ENCODE measurements at regions not wholly inside any gene's neighbourhood (a gene's known extent, or its start where the extent isn't known, plus 50 kb on each side); places are given as distances from the start of the nearest gene placed in this dataset.

DNA sequence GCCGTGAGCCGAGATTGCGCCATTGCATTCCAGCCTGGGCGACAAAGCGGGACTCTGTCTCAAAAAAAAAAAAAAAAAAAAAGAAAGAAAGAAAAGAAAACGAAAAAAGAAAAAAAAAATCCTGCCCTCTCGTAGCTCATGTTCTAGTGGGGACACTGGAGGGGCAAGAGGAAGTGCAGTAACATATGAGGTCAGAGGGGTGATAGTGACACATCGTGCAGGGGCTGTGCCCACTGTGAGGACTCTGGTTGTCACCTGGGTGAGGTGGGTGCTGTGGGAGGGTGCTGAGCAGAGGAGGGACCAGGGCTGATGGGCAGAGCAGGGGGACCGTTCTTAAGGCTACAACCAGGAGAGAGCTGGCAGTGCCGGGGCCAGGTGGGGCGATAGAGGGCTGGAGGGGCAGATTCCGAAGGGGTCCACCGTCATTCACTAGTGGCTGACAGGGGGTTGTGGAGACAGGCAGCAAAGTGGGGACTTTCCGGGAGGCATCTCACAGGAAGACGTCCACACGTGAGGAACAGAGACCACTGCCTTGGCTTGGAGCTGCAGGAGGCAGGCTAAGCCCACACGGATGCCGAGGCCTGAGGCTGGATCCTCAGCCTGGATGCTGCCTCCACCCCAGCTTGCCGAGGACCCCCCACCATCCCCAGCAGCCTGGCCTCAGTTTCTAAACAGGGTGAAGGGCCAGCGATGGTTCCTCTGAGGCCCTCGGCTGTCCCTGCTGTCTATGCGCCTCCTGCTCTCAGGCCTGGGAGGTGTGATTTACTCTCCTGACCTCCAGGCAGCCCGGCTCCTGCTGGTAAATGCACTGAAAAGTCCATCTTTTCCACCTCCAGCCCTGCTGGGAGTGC, 154.3 kb upstream of the IQSEC1 start:
- no peak for DNase-seq (ENCODE audit: low spot score)

DNA sequence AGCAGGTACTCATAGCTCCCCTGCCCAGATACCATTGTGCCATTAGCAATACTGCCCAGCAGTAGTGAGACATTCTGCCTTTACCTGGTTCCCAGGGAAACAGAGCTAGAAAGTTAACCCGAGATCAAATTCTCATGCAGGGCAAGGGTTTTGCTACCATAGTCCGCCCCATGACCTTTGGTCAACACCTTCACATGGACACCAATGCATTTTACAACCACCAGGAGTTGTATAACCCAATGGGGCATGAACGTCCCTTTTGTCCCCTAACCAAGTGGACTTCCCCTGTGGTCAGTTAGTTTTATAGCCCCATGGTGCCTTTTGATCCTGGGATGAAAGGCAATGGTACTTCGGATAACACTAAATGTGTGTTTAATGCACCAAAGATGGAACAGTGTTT, 151.7 kb upstream of the IQSEC1 start:
- DNase-seq (ENCODE audit: low spot score): no peak

DNA sequence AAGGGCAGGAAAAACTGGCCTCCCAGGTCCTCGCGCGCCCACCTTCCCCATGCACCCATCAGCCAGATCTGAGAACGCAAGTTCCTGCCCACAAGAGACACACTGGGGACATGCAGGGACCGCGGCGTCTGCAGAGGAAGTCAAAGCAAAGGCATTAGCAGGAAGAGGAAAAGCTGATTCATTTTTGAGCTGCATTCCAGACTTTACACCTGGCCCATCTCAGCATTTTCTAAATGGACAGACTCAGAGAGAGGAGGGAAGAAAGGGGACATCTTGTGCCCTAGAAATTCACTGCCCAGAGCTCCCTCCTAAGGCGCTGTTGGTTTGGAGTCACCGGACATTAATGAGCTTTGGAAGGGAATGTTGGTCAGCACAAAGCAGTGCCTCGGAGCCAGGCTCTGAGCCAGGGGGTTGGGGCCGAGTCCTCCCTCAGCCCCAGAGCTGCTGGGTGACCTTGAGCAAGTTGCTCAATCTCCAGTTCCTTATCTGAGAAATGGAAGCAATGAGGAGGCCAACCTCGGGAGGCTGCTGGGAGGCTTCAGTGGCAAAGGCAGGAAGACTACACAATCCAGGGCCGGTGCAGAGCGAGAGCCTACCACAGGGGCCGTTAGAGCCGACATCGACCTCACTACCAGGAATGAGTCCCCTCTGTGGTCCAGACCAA, 150.5 kb upstream of the IQSEC1 start:
- no peak for DNase-seq (ENCODE audit: low spot score)

DNA sequence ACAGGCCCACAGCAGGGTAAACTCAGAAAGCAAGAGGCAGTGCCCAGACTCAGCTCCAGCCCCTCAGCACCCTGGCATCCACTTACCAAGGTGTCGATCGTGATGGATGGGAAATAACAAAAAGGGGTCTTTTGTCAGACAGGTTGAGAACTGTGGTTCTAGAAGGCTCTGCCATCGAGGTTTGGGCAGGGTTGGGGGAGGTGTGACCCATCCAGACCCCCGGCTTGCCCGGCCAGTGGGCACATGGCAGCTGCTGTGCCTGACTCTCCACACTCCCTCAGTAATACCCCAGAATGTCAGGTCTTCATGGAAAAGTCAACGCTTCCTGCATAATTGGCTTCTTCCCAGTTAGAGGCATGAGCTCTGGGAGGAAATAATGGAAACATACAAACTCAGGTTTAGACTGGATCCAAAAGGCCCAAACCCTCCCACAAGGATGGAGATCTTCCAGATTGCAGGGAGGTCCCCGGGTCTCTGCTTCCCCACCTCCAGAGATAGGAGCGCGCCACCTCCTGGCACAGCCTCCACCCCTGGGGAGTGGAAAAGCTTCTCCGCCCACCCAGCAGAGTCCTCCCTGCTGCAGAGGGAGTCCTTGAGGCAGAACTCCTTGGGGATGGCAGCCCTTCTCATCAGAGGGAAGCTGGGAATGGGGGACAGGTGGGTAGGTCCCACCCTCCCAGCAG, 149.8 kb upstream of the IQSEC1 start:
- DNase-seq (ENCODE audit: low spot score): no peak

DNA sequence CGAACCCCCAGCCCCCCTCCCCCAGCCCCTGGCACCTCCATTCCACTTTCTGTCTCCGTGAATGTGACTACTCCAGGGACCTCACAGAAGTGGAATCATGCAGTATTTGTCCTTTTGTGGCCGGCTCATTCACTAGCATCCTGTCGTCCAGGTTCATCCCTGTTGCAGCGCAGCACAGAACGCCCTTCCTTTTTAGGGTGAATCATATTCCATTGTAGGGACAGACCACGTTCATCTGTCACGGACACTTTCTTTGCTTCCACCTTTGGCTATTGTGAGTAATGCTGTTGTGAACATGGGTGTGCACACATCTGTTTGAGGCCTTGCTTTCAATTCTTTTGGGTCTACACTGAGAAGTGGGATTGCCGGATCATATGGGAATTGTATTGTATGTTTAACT, 148.9 kb upstream of the IQSEC1 start:
- no peak for DNase-seq (ENCODE audit: low spot score)

DNA sequence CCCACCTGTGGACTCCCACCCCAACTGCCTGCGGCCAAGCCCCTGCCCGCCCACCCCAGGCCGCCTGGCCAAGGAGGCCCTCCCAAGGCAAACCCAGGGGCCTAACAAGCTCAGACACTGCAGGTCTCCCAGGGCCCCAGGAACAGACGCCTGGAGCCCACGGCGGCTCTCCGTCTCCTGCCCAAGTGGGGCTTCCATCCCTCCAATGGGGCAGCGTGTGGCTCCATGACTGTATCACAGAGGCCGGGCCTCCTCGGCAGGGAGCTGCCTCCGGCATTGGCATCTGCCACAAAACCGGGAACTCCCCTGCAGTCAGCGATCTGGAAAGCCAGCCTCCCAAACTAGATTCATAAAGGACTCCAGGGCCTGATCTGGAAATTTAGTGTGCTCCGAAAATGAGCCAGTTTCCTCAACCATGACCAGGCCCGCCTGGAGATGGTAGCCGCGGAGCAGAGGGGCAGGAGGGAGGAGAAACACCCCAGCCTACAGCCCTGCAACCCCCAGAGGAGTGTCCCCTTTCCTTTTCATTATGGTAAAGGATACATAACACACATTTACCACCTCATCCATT, 148.3 kb upstream of the IQSEC1 start:
- DNase-seq (ENCODE audit: low spot score): no peak

DNA sequence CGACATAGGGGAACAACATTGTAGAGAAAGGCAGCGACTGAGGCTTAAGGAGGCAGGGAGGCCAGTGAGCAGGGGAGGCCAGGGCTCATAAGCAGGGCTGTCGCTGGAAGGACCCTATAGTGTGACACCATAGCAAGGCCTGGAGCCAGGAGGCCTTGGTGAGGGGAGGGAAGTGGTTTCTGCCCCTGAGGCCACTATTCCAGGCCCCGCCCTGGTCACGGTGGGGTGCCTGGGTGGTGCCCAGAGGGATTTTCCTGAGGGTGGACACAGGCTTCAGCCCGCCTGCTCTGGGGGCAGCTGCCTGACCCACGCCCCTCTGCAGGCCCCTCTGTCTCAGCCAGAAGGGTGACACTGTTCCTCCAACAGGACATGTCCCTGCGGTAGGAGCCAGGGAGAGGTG, 147.8 kb upstream of the IQSEC1 start:
- DNase-seq (ENCODE audit: low spot score): no peak

DNA sequence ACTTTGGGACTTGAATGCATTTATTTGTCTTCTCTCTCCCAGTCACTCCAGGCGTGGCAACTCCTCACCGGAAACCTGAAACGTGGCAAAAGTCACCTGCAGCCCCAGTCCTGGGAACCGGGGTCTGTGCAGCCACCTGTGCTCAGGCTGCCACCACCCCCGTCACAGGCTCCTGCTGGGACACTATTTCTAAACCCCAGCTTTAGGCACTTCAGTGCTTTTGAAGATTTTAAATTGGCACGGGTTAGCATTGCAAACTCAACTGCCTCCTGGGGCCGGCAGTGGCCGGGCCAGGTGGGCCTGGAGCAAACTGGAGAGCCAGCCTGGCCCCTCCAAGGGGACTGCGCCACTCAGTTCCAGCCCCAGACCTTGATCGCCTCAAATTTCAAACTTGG, 146.7 kb upstream of the IQSEC1 start:
- DNase-seq (ENCODE audit: low spot score): no peak

DNA sequence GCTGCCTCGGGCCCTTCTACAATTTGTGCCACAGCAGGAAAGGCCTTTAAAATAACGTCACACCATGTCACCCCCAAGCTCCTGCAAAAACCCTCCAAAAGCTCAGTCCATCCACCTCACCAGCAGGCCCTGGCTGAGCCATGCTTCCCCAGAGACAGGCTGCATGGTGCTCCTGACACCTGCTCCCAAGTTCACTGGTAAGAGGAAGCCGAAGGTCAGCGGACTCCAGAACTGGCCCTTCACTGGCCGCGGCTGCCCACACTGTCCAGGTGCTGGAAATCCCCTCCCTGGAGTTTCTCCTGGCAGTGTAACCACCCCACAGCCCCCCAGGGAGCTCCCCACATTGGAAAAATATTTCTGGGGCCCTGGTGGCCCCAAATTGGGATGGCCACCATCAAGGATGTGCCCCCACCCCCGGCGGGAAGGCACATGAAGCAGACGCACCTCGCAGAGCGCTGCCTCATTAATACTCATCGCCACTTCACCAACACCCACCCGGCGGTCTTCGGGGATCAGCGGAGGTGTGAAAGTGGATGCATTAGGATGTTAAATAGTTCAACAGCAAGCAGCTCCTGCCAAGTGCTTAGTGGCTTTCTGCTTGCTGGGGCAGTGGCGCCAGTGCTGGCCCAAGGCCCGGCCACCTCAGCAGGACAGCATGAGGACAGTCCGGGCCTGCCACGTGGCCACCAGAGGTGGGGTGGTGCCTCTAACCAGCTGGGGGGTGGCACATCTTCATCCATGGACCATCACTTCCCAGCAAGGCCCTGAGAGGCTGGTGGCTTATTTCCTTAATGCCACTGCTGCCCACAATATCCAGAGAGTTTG, 146.1 kb upstream of the IQSEC1 start:
- no peak for DNase-seq (ENCODE audit: low spot score)

DNA sequence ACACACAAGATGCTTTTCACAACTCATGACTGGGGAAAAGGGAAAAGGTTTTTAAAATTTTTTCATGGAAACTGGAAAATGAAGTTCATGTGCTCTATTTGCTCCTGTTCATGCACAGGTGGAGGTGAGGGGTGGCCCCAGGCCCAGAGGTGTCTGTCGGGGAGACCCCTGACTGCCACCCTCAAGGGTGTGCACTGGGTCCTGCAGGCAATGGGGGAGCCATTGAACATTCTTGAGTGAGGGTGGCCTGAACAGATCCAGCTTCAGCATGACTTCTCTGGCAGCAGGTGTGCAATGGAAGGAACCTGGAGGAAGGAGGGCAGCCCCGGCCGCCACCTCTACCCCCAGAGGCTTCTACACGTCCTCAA, 145.3 kb upstream of the IQSEC1 start:
- DNase-seq (ENCODE audit: low spot score): no peak

DNA sequence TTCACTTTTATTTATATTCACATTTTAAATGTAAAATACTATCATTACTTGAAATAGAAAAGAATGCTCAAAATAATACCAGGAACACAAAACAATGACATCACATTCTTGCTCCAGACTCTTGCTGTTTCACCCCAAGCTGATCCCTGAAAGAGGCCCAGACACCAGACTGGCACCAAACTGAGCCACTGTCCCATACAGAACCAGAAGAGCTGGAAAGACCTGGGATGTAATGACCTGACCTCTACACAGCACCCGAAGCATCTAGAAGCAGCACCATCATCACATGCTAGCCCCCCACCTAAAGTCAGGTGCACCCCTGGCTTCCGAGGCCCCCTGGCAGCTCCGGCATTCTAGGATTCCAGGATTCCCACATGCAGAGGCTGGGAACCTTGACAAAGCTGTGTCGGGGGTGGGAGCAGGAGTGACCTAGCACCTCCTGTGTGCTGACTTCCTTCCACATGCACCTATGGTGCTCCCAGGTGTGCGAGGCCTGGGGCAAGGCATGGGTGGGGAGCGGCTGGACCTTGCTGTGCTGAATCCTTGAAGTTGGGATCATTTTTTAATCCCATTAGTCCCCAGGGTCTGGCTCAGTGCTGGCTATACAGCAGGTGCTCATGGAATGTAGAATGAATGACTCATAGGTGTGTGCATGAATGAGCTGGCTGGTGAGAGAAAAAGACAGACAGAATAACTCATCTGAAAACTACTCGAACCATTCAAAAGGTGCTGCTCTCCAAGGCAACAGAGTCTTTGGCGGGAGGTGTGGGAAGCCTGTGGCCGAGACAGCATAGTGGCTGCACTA, 144.7 kb upstream of the IQSEC1 start:
- DNase-seq (ENCODE audit: low spot score): no peak

DNA sequence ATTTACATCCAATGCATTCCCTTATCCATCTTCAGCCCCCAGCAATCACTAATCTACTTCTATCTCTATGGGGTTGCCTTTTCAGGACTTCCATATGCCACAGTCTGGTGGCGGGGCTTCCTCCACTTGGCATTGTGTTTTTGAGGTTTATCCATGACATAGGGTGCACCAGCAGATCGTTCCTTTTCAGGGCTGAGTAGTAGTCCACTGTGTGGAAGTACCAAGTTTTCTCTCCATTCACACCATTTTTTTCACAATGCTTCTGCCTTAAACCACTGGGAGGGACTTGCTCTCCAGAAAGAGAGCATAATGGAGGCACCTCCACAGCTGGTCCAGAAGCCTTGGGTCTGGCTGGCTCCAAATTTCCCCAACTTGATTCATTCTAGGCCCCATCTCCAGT, 144.0 kb upstream of the IQSEC1 start:
- DNase-seq (ENCODE audit: low spot score): no peak

DNA sequence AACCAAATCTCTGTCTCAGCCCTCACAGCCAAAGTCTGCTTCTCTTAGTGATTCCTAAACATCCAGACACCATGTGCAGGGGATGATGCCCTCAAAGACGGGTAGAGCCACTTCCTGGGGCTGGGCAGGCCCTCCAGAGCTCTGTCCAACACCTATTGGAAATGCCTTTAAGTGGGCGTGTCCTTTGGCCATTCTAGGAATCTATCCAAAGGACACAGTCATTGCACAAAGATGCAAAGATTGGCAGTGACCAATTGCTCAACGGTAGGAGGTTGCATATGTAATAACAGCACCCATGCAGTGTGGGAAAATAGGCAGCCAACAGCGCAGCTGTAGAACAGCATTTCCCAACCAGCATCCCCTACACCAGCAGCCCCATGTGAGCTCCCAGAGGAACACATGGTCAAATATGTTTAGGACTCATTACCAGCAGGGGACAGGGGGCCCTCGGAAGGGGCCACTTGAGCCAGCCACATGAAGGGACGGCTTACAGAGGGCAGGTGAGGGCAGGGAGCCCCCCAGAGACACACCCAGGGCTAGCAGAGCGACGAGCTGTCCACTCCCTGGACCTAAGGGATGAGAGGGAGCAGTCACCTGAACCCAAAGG, 142.8 kb upstream of the IQSEC1 start:
- no peak for DNase-seq (ENCODE audit: low spot score)

DNA sequence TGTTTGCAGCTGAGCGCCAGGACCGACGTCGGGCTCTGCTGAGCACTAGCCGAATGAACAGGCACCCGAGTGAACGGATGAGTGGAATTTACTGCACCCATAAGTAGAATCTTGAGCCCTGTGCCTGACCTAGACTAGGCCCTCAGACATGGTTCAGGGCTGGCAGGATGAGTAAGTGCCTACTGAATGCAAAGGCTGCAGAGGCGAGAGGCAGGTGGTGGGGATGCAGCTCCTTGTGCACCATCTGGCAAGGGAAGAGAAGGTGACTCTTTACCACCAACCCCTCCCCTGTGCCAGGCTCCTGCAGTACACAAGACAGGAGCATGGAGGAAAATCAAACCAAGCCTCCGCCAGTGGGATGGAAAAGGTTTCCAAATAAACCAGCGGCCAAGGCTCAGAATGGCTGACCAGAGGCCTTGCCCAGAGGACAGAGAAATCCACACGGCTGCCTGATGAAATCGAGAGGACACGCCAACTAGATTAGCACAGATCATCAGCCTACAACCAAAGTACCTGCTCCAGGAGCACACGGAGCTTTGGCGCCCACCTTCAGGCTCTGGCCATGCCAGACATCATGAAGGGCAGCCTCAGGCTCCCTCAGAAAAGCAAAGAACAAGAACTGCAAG, 141.7 kb upstream of the IQSEC1 start:
- no peak for DNase-seq (ENCODE audit: low spot score)

DNA sequence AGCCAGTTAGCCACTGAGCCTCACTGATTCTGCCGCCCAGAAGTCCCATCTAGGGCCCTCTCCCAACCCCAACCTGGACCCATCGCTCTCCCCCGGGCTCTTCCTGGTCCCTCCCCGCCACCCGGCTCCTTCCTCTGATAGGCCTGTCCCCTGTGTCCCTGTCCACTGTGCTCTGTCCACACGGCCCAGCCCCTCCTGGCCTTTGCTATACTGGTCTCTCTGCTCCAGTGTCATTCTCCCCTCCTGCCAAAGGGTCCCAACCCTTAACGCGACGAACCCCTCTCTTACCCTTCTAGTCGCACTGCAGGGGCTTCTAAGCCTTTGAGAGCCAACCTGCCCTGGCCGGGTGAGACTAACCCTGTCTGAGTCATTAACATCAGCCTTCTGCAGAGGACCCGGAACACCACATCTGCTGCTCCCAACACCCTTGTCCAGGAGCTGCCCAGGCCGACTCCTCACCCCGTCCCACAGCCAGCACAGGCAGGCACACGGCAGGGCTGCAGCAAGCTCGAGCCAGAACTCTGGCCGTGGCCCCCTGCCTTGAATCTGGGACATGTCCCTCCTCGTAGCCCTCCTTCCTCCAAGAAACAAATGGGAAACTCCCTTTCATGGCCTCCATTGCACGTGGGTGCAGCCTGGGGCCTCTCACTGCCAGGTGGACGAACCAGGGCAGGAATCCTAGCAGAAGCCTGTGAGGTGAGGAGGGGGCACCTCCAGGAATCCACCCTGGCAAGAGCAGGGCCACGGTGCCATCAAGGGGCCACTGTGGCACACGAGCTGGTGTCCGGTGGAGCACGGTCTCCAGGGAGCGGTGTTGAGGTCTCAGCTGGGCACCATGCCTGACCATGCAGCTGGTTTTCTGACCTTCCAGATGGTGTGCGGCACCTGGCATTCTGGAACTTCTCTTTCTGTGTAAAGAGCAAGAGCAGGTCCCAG, 140.9 kb upstream of the IQSEC1 start:
- DNase-seq (ENCODE audit: low spot score): no peak

DNA sequence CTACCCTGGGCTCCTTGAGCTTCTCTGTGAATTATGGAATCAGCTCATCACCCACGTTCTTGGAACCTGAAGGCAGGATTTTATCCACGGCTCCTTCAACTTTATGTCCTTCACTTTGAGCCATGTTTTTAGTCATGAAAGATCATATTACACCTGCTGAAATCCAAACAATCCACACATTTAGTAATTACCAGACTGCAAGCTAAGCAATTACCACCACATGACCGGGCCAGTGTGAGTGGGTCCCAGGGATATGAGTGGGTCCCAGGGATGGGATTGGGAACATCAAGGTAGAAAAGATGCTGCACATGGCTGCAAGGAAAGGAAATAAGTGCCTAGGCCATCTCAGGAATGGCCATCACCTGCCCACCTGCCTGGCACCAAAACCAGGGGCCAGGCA, 140.3 kb upstream of the IQSEC1 start:
- no peak for DNase-seq (ENCODE audit: low spot score)

DNA sequence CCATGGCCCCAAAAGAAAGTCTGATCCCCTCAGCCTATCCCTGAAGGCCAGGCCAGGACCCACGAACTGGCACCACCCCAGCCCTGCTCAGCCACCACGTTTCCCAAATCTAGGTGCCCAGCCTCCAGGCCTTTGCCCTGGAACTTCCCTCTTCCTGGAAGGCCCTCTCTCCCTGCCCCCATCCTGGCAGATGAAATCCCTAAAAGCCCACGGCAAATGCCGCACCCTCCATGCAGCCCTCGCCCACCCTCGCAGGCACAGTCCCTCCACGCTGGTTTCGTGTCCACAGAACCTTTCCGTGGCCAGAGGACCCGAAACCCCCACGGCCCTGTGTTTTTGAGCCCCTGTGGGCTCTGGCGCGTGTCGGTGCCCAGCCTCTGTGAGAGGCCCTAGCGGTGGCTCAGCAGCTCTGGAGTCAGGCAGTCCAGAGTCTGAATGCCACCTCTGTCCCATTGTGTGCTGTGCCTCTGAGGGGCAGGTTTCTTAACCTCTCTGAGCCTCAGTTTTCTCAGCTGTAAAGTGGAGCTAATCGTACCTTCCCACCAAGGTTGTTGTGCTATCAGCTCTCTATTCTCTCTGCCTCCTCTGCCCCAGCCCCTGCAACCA, 138.5 kb upstream of the IQSEC1 start:
- DNase-seq (ENCODE audit: low spot score): no peak

DNA sequence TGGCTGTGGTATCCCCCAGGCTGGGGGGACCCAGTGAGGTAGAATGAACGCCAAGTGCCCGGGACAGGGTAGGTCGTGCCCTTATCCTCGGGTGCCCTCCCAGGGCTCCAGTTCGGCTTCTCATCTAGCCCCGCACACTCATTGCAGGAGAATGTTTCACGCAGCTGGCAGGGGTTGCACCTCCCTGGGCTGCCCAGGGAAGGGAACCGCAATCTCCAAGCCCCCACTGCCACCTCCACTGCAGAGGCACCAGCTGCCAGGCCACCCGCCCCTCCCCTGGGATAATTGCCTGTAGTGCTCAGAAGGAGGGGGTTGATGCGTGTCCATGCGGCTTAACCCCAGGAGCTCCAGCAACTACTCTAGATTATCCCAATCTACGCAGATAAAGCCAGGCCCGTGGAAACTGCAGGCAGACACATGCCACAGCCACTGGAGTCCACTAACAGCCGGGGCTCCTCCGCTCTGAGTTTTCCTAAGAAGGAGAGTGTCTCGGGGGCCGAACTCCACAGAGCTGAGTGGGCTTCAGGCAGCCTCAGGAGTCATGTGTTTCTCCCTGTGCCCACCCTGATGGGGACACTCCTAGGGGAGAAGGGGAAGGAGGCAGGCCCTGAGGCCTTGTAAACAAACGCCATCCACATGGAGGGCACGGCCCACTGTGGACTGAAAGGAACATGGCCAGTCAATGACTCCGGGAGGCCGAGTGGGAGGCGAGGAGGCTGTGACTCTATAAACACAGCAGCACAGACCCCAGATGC, 137.2 kb upstream of the IQSEC1 start:
- no peak for DNase-seq (ENCODE audit: low spot score)

Measured in iPS-NIHi11 (cell line).